Kidney epithelial cell (primary cell): ENCODE measurements at regions not wholly inside any gene's neighbourhood (a gene's known extent, or its start where the extent isn't known, plus 50 kb on each side); places are given as distances from the start of the nearest gene placed in this dataset.

Experiments used
- DNase-seq: peaks from one replicate; pipeline ENCODE4 v3.0.0-alpha.2; 2010; ENCODE audit warnings: low read depth
- H3K27me3 ChIP-seq: 2 replicates; pipeline ENCODE4 v1.6.0; 2011; ENCODE audit warnings: low read length; ENCODE audit not compliant: control insufficient read depth, insufficient read depth
- H3K36me3 ChIP-seq: 2 replicates; pipeline ENCODE4 v1.5.1; 2011; ENCODE audit warnings: low read length; ENCODE audit not compliant: control insufficient read depth, insufficient read depth
- H3K4me3 ChIP-seq: 2 replicates; pipeline ENCODE4 v1.5.1; 2011; ENCODE audit warnings: low read depth, mild to moderate bottlenecking, control low read depth, low read length
- CTCF ChIP-seq: IDR thresholded peaks from 2 replicates; pipeline ENCODE4 v1.5.1; 2011; ENCODE audit warnings: mild to moderate bottlenecking, moderate library complexity, low read length, control low read depth, inconsistent platforms; ENCODE audit not compliant: insufficient read depth, poor library complexity, severe bottlenecking

DNA sequence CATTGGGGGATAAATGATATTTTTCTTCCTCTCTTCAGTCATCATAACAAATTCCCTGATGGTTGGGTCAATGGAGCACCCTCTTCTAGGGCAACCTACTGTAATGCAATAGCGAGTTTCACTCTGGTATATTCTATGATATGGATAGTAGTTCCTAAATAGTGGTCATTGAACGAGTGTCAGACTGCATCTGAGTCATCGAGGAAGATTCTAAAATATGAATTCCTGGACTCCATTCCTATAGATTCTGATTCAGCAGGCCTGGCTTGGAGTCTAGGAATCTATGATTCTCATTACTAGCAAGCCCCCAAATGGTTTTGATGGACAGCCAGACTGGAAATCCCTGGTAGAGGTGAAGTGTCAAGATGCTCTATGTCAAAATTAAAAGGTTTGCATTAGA, 254.5 kb downstream of the BUB3 start:
- no peaks in the 10 kb centered on the region for H3K27me3 ChIP-seq
- DNase-seq: no peak
- no peak overlapping the region for H3K4me3 ChIP-seq
- no peaks in the 10 kb centered on the region for H3K36me3 ChIP-seq
- no peak for TF ChIP-seq CTCF

DNA sequence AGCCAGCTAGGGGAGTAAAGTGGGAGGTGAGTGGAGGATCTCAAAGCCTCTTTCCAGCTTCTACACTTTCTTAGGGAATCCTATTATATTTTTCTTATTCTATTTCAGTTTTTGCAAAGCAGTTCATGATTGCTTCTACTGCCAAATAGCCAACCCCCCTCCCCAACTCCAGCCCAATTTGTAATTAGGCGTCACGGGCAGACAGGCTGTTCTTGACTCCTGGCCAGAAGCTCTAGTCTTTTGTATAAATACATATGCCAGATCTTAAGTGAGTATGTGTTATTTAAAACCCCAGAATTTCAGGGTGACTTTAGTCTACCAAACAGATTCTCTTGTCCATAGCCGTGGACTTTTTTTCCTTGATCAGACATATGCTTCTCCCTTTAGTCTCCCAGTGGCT, 255.2 kb downstream of the BUB3 start:
- Histone ChIP-seq H3K27me3 (no peaks in the 10 kb centered on the region), H3K4me3 (no peak overlapping the region), H3K36me3 (no peaks in the 10 kb centered on the region)
- TF ChIP-seq CTCF: no peak
- no peak for DNase-seq

- TF ChIP-seq CTCF: no peak
- H3K27me3 ChIP-seq: no peaks in the 10 kb centered on the region
- no peak overlapping the region for H3K4me3 ChIP-seq
- no peaks in the 10 kb centered on the region for H3K36me3 ChIP-seq
- no peak for DNase-seq
These were observed 255.7 kb downstream of the BUB3 start for GRCh38 chr10:123409884-123410283.

DNA sequence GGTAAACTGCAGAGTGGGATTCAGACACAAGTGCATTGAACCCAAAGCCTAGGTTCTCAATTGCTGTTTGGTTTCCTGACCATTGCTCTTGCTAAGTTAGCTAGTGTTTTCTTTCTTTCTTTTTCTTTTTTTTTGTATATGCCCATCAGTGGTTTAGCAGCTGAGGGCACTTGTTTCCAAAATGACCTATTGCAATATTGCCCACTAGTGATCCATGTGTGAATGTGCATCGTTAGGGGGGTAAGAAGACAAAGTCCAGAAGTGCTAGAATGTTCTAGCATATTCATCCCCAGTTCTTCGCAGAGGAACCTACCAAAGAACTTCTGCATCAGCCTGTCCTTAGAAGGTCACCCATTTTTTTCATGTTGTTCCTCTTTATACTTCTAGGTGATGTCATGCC, 252.8 kb upstream of the GPR26 start:
- H3K27me3 ChIP-seq: no peaks in the 10 kb centered on the region
- H3K4me3 ChIP-seq: no peak overlapping the region
- DNase-seq: no peak
- TF ChIP-seq CTCF: no peak
- H3K36me3 ChIP-seq: no peaks in the 10 kb centered on the region

DNA sequence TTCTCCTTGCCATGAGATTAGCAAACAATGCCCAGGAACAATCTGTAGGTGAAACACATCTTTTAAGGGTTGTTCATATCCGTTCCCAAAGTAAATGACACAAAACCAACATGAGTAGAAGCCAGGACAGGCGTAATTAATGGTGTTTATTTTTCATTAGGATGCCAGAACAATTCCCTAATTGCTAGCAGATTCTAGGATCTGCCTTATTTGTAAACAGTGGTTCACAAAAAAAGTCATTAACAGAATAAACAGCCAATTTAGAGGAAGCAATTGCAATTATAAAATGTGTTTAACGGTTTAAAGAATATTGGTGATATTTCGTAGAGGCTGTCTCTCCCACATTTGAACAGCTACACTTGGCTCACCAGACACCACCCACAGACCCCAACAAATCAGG, 250.6 kb upstream of the GPR26 start:
- DNase-seq: no peak
- Histone ChIP-seq H3K4me3 (no peak overlapping the region), H3K36me3 (no peaks in the 10 kb centered on the region), H3K27me3 (no peaks in the 10 kb centered on the region)
- no peak for TF ChIP-seq CTCF

DNA sequence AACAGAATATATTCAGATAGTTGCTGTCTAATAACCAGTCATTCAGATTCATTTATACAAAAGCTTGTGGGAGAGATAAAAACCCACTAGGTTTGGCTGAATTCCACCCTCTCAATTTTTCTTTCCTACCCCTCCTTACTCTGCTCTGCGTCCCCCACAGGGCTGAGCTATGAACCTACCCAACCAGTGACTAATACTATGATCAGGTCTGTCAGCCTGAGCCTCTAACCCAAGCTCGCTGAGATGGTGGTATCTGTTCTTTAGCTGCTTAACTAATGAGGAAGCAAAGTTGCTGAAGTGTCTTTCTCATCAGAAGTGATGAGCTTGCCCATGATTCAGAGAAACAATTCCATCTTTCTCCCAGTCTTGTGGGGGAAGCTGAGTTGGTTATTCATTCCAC, 248.7 kb upstream of the GPR26 start:
- DNase-seq: no peak
- no peak overlapping the region for H3K4me3 ChIP-seq
- no peaks in the 10 kb centered on the region for H3K27me3 ChIP-seq
- TF ChIP-seq CTCF: no peak
- no peaks in the 10 kb centered on the region for H3K36me3 ChIP-seq
